ENCODE measurements at regions not wholly inside any gene's neighbourhood (a gene's known extent, or its start where the extent isn't known, plus 50 kb on each side); places are given as distances from the start of the nearest gene placed in this dataset.

DNA sequence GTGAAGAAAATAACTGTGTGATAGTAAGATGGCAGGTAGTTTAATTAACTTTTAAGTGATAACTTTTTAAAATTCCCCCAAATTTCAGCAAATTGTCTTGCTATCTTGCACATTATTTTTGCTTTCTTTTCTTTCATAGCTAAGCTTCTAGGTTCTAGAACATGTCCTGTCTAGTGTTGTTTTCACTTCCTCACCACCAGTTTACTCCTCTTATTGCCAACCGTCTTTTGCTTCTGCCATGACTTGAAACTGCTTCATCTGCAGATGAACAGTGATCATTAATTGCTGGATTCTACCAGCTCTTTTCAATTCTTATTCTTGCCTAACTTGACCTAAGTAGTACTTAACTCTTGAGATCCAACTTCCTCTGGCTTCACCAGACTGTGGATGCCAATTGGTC lies 137.8 kb downstream of the CENPW start:
- DNase-seq (no peak), ATAC-seq (no peak)
- Histone ChIP-seq H3K27me3 (no peaks in the 10 kb centered on the region), H3K36me3 (replicated peaks in 1 of 2; ENCODE audit: insufficient read depth in 1 of 2, low read depth in 2 of 2) (no peaks in the 10 kb centered on the region), H3K9me3 (no peaks in the 10 kb centered on the region), H3K4me3 (no peak overlapping the region), H3K4me1 (no peaks in the 10 kb centered on the region), H3K27ac (no peak overlapping the region)
- WGBS, 2 donors, result 79 to 91% methylated on average over 1 of the region's 1 CpG
- no peak for TF ChIP-seq CTCF (IDR thresholded peaks at IDR 0.05)
- TF ChIP-seq POLR2A (IDR thresholded peaks at IDR 0.05), result no peak
- intact Hi-C loops (cut with DNase I), result no loop called here

DNA sequence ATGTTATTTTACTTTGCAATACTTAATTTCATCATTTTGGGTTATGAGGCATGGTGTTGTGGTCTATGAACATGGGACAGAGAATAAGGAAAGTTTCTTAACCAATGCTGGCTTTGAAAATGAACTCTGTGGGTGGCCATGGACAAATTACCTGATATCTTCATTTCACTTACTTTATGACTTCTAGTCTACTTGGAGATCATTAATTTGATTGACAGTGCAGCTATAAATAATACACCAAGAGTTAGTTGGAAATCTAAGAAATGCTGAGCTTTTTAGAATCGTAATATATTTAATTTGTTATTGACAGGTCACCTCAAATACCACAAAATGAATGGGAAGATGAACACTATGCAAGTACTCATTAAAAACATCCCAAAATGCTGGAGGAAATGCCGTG lies 140.4 kb downstream of the CENPW start:
- TF ChIP-seq CTCF (IDR thresholded peaks at IDR 0.05) (no peak), POLR2A (IDR thresholded peaks at IDR 0.05) (no peak)
- 70 to 71% methylated on average over 2 of the region's 2 CpGs for WGBS, 2 donors
- H3K4me3 ChIP-seq, result no peak overlapping the region
- intact Hi-C loops (cut with DNase I), result no loop called here
- no peak overlapping the region for H3K27ac ChIP-seq
- ATAC-seq (no peak), DNase-seq (no peak)
- no peaks in the 10 kb centered on the region for H3K27me3 ChIP-seq
- H3K36me3 ChIP-seq (replicated peaks in 1 of 2; ENCODE audit: insufficient read depth in 1 of 2, low read depth in 2 of 2), result no peaks in the 10 kb centered on the region
- no peaks in the 10 kb centered on the region for H3K4me1 ChIP-seq
- H3K9me3 ChIP-seq, result no peaks in the 10 kb centered on the region

DNA sequence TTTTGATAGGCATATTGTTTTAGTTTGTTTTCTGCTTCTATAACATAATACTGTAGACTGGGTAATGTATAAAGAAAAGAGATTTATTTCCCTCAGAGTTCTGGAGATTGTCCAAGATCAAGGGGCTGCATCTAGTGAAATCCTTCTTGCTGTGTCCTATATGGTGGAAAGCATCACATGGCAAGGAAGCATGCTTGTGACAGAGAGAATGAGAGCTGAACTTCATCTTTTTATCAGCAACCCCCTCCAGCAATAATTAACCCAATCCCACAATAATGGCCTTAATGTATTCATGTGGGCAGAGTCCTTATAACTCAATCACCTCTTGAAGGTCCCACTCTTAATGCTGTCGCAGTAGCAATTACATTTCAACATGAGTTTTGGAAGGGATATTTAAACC lies 141.4 kb downstream of the CENPW start:
- Histone ChIP-seq H3K27me3 (no peaks in the 10 kb centered on the region), H3K9me3 (no peaks in the 10 kb centered on the region), H3K4me3 (no peak overlapping the region), H3K4me1 (no peaks in the 10 kb centered on the region), H3K27ac (no peak overlapping the region), H3K36me3 (replicated peaks in 1 of 2; ENCODE audit: insufficient read depth in 1 of 2, low read depth in 2 of 2) (no peaks in the 10 kb centered on the region)
- no peak for ATAC-seq
- DNase-seq, result no peak
- intact Hi-C loops (cut with DNase I), result no loop called here
- 45 to 63% methylated on average over 1 of the region's 1 CpG for WGBS, 2 donors
- TF ChIP-seq POLR2A (IDR thresholded peaks at IDR 0.05) (no peak), CTCF (IDR thresholded peaks at IDR 0.05) (no peak)

GRCh38 chr6:126504792-126505191 lies 164.9 kb downstream of the CENPW start:
- Histone ChIP-seq H3K27ac (no peak overlapping the region), H3K9me3 (no peaks in the 10 kb centered on the region), H3K36me3 (replicated peaks in 1 of 2; ENCODE audit: insufficient read depth in 1 of 2, low read depth in 2 of 2) (no peaks in the 10 kb centered on the region), H3K27me3 (no peaks in the 10 kb centered on the region), H3K4me3 (no peak overlapping the region), H3K4me1 (no peaks in the 10 kb centered on the region)
- WGBS, 2 donors, result 91 to 93% methylated on average over 9 of the region's 9 CpGs
- DNase-seq (no peak), ATAC-seq (no peak)
- intact Hi-C loops (cut with DNase I), result no loop called here
- no peak for TF ChIP-seq POLR2A (IDR thresholded peaks at IDR 0.05)
- TF ChIP-seq CTCF (IDR thresholded peaks at IDR 0.05), result no peak

GRCh38 chr6:126513198-126513597 lies 173.3 kb downstream of the CENPW start:
- intact Hi-C loops (cut with DNase I), result no loop called here
- Histone ChIP-seq H3K4me1 (no peaks in the 10 kb centered on the region), H3K36me3 (replicated peaks in 1 of 2; ENCODE audit: insufficient read depth in 1 of 2, low read depth in 2 of 2) (no peaks in the 10 kb centered on the region), H3K4me3 (no peak overlapping the region), H3K9me3 (no peaks in the 10 kb centered on the region), H3K27ac (no peak overlapping the region), H3K27me3 (no peaks in the 10 kb centered on the region)
- TF ChIP-seq POLR2A (IDR thresholded peaks at IDR 0.05) (no peak), CTCF (IDR thresholded peaks at IDR 0.05) (no peak)
- no peak for DNase-seq
- 13 to 15% methylated on average over 1 of the region's 1 CpG for WGBS, 2 donors
- ATAC-seq, result no peak

All from body of pancreas (tissue), 4 donors.